HEK293 (cell line): ENCODE measurements at regions not wholly inside any gene's neighbourhood (a gene's known extent, or its start where the extent isn't known, plus 50 kb on each side); places are given as distances from the start of the nearest gene placed in this dataset.

ENCODE experiments used
- CTCF ChIA-PET: fragments of 350-600 bp; formaldehyde crosslinking; extraction: SDS; loops from one replicate; lab custom pipeline; 2021; ENCODE audit warnings: antibody characterized with exemption; lab: Yijun Ruan, JAX
- POLR2A ChIA-PET: fragments of 300-600 bp; formaldehyde crosslinking; extraction: SDS; loops from one replicate; lab custom pipeline; 2020; ENCODE audit warnings: antibody characterized with exemption, inconsistent platforms; lab: Yijun Ruan, JAX
- H3K27ac ChIP-seq: fragments of 200-500 bp; sonication (Bioruptor generic); 2 replicates; pipeline ENCODE4 v1.5.1; 2014; ENCODE audit warnings: low read depth, low read length, control low read depth, inconsistent platforms; ENCODE audit errors: extremely low read depth
- H3K36me3 ChIP-seq, 2 experiments: fragments of 200-500 bp in 1 of 2; sonication (Bioruptor generic) in 1 of 2; 1 replicate in 1 of 2; 2 replicates in 1 of 2; pipeline ENCODE4 v1.5.1; 2014 to 2017; ENCODE audit warnings: inconsistent platforms in 2 of 2, low read length in 2 of 2; ENCODE audit not compliant: control insufficient read depth in 2 of 2, insufficient read depth in 1 of 2
- H3K4me1 ChIP-seq: fragments of 200-500 bp; sonication (Bioruptor generic); 2 replicates; pipeline ENCODE4 v1.5.1; 2014; ENCODE audit warnings: mild to moderate bottlenecking, low read length, inconsistent platforms; ENCODE audit not compliant: control insufficient read depth, insufficient read depth
- H3K4me3 ChIP-seq: 2 replicates; pipeline ENCODE4 v1.5.1; 2011; ENCODE audit warnings: low read depth, mild to moderate bottlenecking, control low read depth, low read length, moderate library complexity
- H3K9me3 ChIP-seq: fragments of 200-500 bp; sonication (Bioruptor generic); 2 replicates; pipeline ENCODE4 v1.5.1; 2014; ENCODE audit warnings: low read depth, low read length, inconsistent platforms; ENCODE audit not compliant: control insufficient read depth, insufficient read depth
- KLF16 ChIP-seq: fragments of 450-650 bp; formaldehyde crosslinking; IDR thresholded peaks from 2 replicates; pipeline ENCODE4 v1.5.1; 2017; ENCODE audit warnings: missing biosample characterization, missing genetic modification characterization
- PBX3 ChIP-seq: sonication (generic); formaldehyde crosslinking; IDR thresholded peaks from 2 replicates; pipeline ENCODE4 v1.8.1; 2022; ENCODE audit warnings: mild to moderate bottlenecking, moderate library complexity, missing genetic modification reagents
- REST ChIP-seq: fragments of 450-650 bp; formaldehyde crosslinking; IDR thresholded peaks from 2 replicates; pipeline ENCODE4 v1.5.1; 2016; ENCODE audit warnings: missing biosample characterization, missing genetic modification characterization
- SP7 ChIP-seq: fragments of 450-650 bp; formaldehyde crosslinking; IDR thresholded peaks from 2 replicates; pipeline ENCODE4 v1.5.1; 2016; ENCODE audit warnings: missing biosample characterization, missing genetic modification characterization
- TRIM28 ChIP-seq: IDR thresholded peaks from 2 replicates; pipeline ENCODE4 v1.6.1; 2011; ENCODE audit warnings: low read length, control low read depth, borderline replicate concordance
- ZBTB49 ChIP-seq: fragments of 450-650 bp; formaldehyde crosslinking; IDR thresholded peaks from 2 replicates; pipeline ENCODE4 v1.5.1; 2016; ENCODE audit warnings: missing biosample characterization, missing genetic modification characterization, low read depth
- ZBTB6 ChIP-seq: fragments of 450-650 bp; formaldehyde crosslinking; IDR thresholded peaks from 2 replicates; pipeline ENCODE4 v1.5.1; 2017; ENCODE audit warnings: missing biosample characterization, missing genetic modification characterization
- ZFP37 ChIP-seq: fragments of 450-650 bp; formaldehyde crosslinking; IDR thresholded peaks from 2 replicates; pipeline ENCODE4 v1.5.1; 2016; ENCODE audit warnings: missing biosample characterization, missing genetic modification characterization
- ZNF146 ChIP-seq: fragments of 450-650 bp; formaldehyde crosslinking; IDR thresholded peaks from 2 replicates; pipeline ENCODE4 v1.5.1; 2016; ENCODE audit warnings: missing biosample characterization, missing genetic modification characterization
- ZNF16 ChIP-seq: fragments of 450-650 bp; formaldehyde crosslinking; IDR thresholded peaks from 2 replicates; pipeline ENCODE4 v1.5.1; 2016; ENCODE audit warnings: low read depth, missing biosample characterization, missing genetic modification characterization
- ZNF184 ChIP-seq: fragments of 450-650 bp; IDR thresholded peaks from 2 replicates; pipeline ENCODE4 v1.5.1; 2018; ENCODE audit warnings: missing biosample characterization, mild to moderate bottlenecking, missing genetic modification characterization
- ZNF37A ChIP-seq: fragments of 450-650 bp; IDR thresholded peaks from 2 replicates; pipeline ENCODE4 v1.5.1; 2018; ENCODE audit warnings: missing biosample characterization, missing genetic modification characterization
- ZNF488 ChIP-seq: fragments of 450-650 bp; formaldehyde crosslinking; IDR thresholded peaks from 2 replicates; pipeline ENCODE4 v1.5.1; 2016; ENCODE audit warnings: missing biosample characterization, missing genetic modification characterization
- ZNF510 ChIP-seq: fragments of 450-650 bp; formaldehyde crosslinking; IDR thresholded peaks from 2 replicates; pipeline ENCODE4 v1.5.1; 2018; ENCODE audit warnings: mild to moderate bottlenecking, missing genetic modification characterization, missing biosample characterization; ENCODE audit not compliant: insufficient replicate concordance
- ZNF518A ChIP-seq: fragments of 450-650 bp; formaldehyde crosslinking; conservative IDR thresholded peaks from 2 replicates; pipeline ENCODE4 v1.5.1; 2016; ENCODE audit warnings: low read depth, missing biosample characterization, missing genetic modification characterization
- ZNF558 ChIP-seq: fragments of 450-650 bp; formaldehyde crosslinking; IDR thresholded peaks from 2 replicates; pipeline ENCODE4 v1.5.1; 2016; ENCODE audit warnings: missing biosample characterization, missing genetic modification characterization
- ZNF561 ChIP-seq: fragments of 450-650 bp; IDR thresholded peaks from 2 replicates; pipeline ENCODE4 v1.5.1; 2018; ENCODE audit warnings: missing biosample characterization, missing genetic modification characterization, borderline replicate concordance
- ZNF624 ChIP-seq: fragments of 450-650 bp; formaldehyde crosslinking; IDR thresholded peaks from 2 replicates; pipeline ENCODE4 v1.5.1; 2017; ENCODE audit warnings: missing biosample characterization, missing genetic modification characterization
- ZNF670 ChIP-seq: fragments of 450-650 bp; formaldehyde crosslinking; IDR thresholded peaks from 2 replicates; pipeline ENCODE4 v1.5.1; 2016; ENCODE audit warnings: missing biosample characterization, missing genetic modification characterization, low read depth
- ZNF692 ChIP-seq: fragments of 450-650 bp; formaldehyde crosslinking; IDR thresholded peaks from 2 replicates; pipeline ENCODE4 v1.5.1; 2016; ENCODE audit warnings: missing biosample characterization, missing genetic modification characterization

GRCh38 chr7:114209968-114210367 lies 204.6 kb upstream of the FOXP2 start:
- H3K36me3 ChIP-seq: no peaks in the 10 kb centered on the region

More at GRCh38 chr7:114209968-114210367, 204.6 kb upstream of the FOXP2 start:
- TF ChIP-seq SP7 (tag by site-specific recombination) (no peak), ZNF670 (tag by site-specific recombination) (no peak), ZNF561 (no peak), ZNF624 (tag by site-specific recombination) (no peak), ZNF518A (no peak), TRIM28 (no peak), ZNF146 (tag by site-specific recombination) (no peak), KLF16 (tag by site-specific recombination) (no peak), ZNF558 (tag by site-specific recombination) (no peak), ZNF488 (no peak), ZNF692 (tag by site-specific recombination) (no peak), ZNF184 (tag by site-specific recombination) (no peak), ZNF510 (tag by site-specific recombination) (no peak), ZNF16 (tag by site-specific recombination) (no peak), ZBTB6 (tag by site-specific recombination) (no peak), ZFP37 (tag by site-specific recombination) (no peak), REST (no peak), ZNF37A (tag by site-specific recombination) (no peak), ZBTB49 (no peak), PBX3 (CRISPR knock-in tag) (no peak)
- TF ChIP-seq, all 188 proteins: peak for 0
- Histone ChIP-seq H3K27ac (no peak overlapping the region), H3K4me3 (no peak overlapping the region), H3K4me1 (peaks cover 3% of the 10 kb centered on the region), H3K9me3 (no peaks in the 10 kb centered on the region)
- CTCF ChIA-PET: interaction anchor here (0.6 kb wide), 1 partner anchor 136 kb away, joined by 3 read pairs; no protein-coding TSS in a partner anchor
- POLR2A ChIA-PET: no interaction called here
